ENCODE measurements at regions not wholly inside any gene's neighbourhood (a gene's known extent, or its start where the extent isn't known, plus 50 kb on each side); places are given as distances from the start of the nearest gene placed in this dataset.

DNA sequence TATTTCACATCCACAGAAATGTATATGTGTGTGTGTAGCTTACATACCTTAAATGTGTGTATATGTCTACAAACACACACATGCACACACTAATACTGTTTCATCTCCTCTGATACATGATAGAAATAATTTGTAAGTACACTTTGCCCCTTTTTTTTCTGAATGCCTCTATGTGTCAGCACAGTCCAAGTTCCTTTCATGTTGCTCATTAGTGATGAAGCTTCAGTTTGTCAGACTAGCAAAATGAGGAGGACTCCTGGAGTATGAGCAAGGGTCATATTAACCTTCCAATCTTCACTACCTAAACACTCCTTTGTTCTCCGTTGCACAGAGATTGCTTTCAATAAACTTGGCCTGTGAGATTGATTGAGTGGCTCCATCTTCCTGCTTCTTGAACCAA is 935.4 kb downstream of the MRPL39 start:
- TF ChIP-seq, protein P1, sequence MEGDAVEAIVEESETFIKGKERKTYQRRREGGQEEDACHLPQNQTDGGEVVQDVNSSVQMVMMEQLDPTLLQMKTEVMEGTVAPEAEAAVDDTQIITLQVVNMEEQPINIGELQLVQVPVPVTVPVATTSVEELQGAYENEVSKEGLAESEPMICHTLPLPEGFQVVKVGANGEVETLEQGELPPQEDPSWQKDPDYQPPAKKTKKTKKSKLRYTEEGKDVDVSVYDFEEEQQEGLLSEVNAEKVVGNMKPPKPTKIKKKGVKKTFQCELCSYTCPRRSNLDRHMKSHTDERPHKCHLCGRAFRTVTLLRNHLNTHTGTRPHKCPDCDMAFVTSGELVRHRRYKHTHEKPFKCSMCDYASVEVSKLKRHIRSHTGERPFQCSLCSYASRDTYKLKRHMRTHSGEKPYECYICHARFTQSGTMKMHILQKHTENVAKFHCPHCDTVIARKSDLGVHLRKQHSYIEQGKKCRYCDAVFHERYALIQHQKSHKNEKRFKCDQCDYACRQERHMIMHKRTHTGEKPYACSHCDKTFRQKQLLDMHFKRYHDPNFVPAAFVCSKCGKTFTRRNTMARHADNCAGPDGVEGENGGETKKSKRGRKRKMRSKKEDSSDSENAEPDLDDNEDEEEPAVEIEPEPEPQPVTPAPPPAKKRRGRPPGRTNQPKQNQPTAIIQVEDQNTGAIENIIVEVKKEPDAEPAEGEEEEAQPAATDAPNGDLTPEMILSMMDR (conservative IDR thresholded peaks at IDR 0.05; ENCODE audit: low read depth), result no peak
- ChIA-PET POLR2A (ENCODE audit: low non-redundant PET) (no interaction called here), CTCF (no interaction called here)
- no peak for DNase-seq (ENCODE audit: low spot score)
- H3K27ac ChIP-seq, result no peak overlapping the region

DNA sequence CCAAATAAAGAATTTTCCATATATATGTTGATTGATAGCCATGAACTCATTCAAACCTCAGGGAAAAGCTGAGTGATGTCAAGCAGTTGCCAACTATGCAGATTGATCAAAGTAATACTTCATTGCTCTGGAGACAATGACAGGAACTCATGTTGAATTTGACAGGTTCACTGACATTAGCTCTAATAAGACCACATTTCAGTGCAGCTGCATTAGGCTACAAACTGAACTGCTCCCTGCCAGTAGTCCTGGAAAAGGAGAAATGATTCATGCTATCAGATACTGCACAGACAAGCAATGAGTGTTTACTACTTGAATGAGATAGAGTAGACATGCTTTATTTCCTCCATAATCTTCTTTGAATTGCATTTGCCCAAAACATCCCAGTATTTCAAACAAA is 948.4 kb downstream of the MRPL39 start:
- TF ChIP-seq, protein P1 (conservative IDR thresholded peaks at IDR 0.05; ENCODE audit: low read depth), result no peak
- no peak overlapping the region for H3K27ac ChIP-seq
- DNase-seq (ENCODE audit: low spot score), result no peak
- ChIA-PET CTCF (interaction anchor here (0.5 kb wide), 1 partner anchor 379 kb away, joined by 4 read pairs; no protein-coding TSS in a partner anchor), POLR2A (ENCODE audit: low non-redundant PET) (no interaction called here)

DNA sequence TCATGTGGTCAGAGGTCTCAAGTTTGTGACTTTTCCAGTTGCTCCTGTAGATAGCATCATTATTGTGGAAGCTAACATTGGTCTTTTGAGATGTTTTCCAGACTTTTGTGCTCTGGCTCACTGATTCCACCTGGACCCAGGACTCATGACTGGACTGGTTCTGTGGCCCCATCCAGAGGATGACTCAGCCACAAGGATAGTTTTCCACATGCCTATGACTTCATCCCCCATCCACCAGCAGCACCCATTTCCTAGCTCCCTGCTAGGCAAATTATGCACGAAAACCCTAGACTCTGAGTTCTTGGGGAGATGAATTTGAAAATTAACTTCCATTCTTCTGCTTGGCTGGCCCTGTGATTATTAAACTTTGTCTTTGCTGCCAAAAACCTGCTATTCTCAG is 949.3 kb downstream of the MRPL39 start:
- peak; percentile 15 for DNase-seq (ENCODE audit: low spot score)
- CTCF ChIA-PET, result interaction anchor here (0.8 kb wide), 1 partner anchor 727 kb away, joined by 3 read pairs; no protein-coding TSS in a partner anchor
- POLR2A ChIA-PET (ENCODE audit: low non-redundant PET), result no interaction called here

DNA sequence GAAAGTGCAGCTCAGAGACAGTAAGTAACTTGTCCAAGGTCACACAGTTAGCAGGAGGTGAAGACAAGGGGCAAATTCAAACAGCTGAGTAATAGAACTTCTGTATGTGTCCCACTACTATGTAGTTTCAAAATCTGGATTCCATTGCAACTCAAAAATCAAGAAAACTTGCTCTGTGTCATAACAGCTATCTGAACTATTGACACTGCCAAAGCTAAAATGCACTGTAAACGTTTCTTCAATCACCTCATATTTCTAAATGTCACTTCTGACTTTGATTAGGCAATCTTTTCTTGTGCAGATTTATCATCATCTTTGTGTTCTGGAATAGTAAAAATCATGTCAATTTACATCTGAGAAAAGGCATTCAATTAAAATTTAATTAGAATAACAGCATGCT is 957.6 kb downstream of the MRPL39 start:
- DNase-seq (ENCODE audit: low spot score), result no peak
- ChIA-PET POLR2A (ENCODE audit: low non-redundant PET) (no interaction called here), CTCF (interaction anchor here (0.6 kb wide), 2 partner anchors 65 to 554 kb away, joined by 3 to 5 read pairs; no protein-coding TSS in a partner anchor)
- TF ChIP-seq, protein P1 (conservative IDR thresholded peaks at IDR 0.05; ENCODE audit: low read depth), result no peak
- H3K27ac ChIP-seq, result no peak overlapping the region

More for the DNA sequence above, 949.3 kb downstream of the MRPL39 start:
- H3K27ac ChIP-seq, result no peak overlapping the region
- TF ChIP-seq, protein P1 (conservative IDR thresholded peaks at IDR 0.05; ENCODE audit: low read depth), result no peak

DNA sequence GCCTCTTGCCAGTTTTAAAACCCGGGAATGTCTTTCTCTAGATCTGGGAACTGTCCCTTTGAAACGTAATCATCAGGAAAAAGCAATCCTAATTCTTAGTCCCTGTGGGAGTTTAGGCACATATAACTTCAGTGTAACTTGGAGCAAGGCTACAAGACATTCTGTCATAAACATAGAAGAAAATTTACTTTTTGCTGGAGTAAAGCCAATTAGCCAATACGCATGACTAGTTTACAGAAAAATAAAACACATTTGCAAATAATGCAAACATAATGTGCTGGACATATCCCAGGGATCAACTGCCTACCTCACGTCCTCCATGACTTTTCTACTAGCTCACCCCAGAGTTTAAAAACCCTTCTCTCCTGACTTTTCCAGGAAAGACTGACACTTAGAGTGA is 970.6 kb downstream of the MRPL39 start:
- DNase-seq (ENCODE audit: low spot score), result no peak
- TF ChIP-seq, protein P1 (conservative IDR thresholded peaks at IDR 0.05; ENCODE audit: low read depth), result no peak
- CTCF ChIA-PET, result interaction anchor here (0.7 kb wide), 1 partner anchor 867 kb away, joined by 3 read pairs; no protein-coding TSS in a partner anchor
- no peak overlapping the region for H3K27ac ChIP-seq
- POLR2A ChIA-PET (ENCODE audit: low non-redundant PET), result no interaction called here

DNA sequence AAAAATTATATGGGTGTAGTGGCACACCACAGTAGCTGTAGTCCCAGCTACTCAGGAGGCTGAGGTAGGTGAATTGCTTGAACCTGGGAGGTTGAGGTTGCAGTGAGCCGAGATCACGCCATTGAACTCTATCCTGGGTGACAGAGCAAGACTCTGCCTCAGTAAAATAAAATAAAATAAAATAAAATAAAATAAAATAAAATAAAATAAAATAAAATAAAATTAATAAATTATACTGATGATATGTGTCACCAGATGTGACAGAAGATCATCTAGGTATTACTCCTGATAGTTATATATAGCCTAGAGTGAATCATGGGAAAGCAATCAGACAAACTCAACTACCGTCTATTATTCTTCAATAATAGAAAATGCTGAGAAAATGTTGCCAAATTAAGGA is 972.5 kb downstream of the MRPL39 start:
- DNase-seq (ENCODE audit: low spot score), result no peak
- H3K27ac ChIP-seq, result no peak overlapping the region
- TF ChIP-seq, protein P1 (conservative IDR thresholded peaks at IDR 0.05; ENCODE audit: low read depth), result no peak
- CTCF ChIA-PET, result no interaction called here
- POLR2A ChIA-PET (ENCODE audit: low non-redundant PET), result no interaction called here

DNA sequence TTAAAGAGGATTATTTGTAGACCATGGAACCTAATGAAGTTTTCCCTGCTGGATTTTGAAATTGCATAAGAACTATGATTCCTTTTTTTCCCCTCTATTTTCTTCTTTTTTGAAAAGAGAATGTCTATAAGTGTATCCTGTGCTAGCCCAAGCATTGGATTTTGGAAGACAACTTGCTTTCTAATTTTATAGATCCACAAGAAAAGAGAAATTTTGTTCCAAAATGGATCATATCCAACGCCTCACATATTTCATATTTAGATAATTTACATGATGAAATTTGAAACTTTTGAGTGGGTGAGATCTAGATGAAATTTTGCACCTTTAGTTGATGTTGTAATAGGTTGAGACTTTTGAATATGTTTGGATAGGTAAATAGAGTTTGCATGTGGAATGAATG is 978.7 kb downstream of the MRPL39 start:
- TF ChIP-seq, protein P1 (conservative IDR thresholded peaks at IDR 0.05; ENCODE audit: low read depth), result no peak
- CTCF ChIA-PET, result no interaction called here
- DNase-seq (ENCODE audit: low spot score), result no peak
- POLR2A ChIA-PET (ENCODE audit: low non-redundant PET), result no interaction called here
- no peak overlapping the region for H3K27ac ChIP-seq

Measured in RWPE1 (cell line).